NCI-H748 (cell line): ENCODE measurements at regions not wholly inside any gene's neighbourhood (a gene's known extent, or its start where the extent isn't known, plus 50 kb on each side); places are given as distances from the start of the nearest gene placed in this dataset.
A peak's percentile ranks its signal among the peaks of the same experiment; 100 is the strongest.

Experiments
- DNase-seq: peaks from one replicate; lab custom pipeline; 2025; ENCODE audit not compliant: unreplicated experiment; lab: John Stamatoyannopoulos, UW

- DNase-seq = no peak
Measured at GRCh38 chr4:171181090-171181489, 632.1 kb upstream of the GALNTL6 start.

DNA sequence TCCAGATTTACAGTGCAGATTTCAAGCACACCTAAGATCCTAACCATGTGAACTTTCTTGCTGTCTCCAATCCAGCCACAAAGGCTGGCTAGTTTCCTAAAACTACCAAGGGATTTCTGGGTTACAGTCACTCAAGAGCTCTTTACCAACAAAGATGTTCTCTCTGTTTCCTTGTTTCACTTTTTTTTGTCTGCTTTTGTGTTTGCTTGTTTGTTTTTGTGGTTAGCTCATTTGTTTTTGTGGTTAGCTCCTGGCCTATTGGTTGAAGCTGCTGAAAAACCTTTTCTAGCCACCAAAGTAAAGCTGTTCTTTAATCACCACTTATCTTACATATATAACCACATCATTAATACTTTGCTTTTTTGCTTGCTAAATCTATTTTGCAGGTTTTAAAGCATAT is 642.5 kb upstream of the GALNTL6 start:
- DNase-seq = no peak

DNA sequence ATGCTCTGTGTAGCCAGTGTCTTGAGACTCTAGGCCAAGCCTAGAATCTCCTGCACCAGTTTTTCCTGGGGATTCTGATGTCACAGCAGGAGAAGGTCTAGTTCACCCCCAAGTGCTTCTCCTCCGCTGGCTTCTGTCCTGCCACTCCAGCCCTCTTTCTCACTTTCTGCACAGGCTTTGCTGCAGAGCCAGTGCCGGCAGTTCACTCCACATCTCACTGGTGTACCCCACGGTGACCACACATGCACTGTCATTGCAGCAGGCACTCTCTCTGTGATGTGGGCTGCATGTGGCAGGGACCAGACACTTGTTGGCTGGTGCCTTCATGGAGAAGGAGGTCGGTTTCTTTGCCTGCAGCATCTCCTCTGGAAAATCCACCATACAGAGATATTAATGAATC is 643.8 kb upstream of the GALNTL6 start:
- DNase-seq = no peak

DNA sequence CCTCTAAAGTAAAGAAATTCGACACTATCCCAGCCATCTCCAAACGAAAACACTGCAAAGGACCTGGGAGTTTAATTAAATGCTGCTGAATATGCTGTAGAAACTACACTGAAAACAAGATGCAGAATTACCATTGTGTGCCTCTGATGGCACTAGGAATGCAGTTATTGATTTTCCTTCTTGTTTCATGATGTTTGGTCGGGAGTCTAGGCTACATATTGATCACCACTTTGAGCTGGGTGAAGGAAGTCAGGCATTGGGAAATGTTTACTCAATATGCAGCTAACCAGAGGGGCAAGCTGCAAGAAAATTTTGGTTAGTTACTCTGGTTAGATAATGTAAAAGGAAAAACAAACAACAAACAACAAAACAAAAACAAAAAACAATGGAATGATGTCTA is 650.7 kb upstream of the GALNTL6 start:
- no peak for DNase-seq

GRCh38 chr4:171157462-171158082 is 655.6 kb upstream of the GALNTL6 start:
- no peak for DNase-seq

GRCh38 chr4:171142639-171143038 is 670.6 kb upstream of the GALNTL6 start:
- DNase-seq = no peak

GRCh38 chr4:171142045-171142444 is 671.2 kb upstream of the GALNTL6 start:
- no peak for DNase-seq

GRCh38 chr4:171130256-171130801 is 682.9 kb upstream of the GALNTL6 start:
- no peak for DNase-seq

DNA sequence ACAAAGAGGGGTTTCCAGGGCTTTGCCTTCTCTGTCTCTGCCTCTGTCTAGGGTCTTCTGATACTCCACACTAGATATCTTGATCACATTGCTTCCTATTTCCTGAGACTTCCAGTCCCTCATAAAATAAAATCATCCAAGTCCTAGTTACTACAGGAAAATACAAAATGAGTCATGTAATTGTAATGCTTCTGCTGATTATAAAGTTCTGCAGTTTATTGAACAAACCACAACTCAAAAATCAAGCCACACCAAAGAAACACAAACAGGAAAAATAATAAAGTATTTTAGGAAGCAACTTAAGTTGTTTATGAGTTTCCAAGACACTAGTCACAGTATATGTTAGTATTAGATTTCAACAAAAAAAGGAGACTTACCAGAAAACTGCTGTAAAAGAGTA is 695.1 kb upstream of the GALNTL6 start:
- no peak for DNase-seq

DNA sequence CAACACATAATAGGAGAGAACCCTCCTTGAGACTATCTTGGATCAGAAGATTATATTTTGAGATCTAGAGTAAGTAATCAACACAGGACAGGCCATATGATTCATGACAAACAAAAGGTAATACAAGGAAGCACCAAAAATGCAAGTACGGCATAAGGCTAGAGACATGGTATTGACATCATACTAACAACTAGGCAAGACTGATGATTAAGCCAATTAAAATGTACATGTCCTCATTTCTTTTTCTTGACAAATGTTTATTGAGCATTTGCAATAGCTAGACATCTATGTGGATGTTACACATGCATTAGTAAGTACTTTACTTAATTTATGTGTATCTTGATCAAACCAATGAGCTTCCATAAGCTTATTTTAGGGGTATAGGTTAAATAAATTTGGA is 695.7 kb upstream of the GALNTL6 start:
- DNase-seq = no peak

DNA sequence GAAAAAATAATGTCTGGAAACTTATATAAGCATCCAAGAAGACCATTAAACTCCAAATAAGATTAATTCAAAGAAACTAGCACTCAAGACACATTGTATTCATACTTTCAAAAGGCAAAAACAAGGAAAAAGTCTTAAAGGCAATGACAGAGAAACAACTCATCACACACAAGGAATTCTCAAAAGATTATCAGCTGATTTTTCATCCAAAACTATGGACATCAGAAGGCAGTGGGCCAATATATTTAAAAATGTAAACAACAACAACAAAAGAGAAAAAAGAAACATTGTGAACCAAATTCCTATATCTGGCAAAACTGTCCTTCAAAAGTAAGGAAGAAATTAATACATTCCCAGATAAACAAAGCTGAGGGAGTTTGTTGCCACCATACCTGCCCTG is 711.4 kb upstream of the GALNTL6 start:
- no peak for DNase-seq

GRCh38 chr4:171087089-171087488 is 726.1 kb upstream of the GALNTL6 start:
- DNase-seq = no peak

DNA sequence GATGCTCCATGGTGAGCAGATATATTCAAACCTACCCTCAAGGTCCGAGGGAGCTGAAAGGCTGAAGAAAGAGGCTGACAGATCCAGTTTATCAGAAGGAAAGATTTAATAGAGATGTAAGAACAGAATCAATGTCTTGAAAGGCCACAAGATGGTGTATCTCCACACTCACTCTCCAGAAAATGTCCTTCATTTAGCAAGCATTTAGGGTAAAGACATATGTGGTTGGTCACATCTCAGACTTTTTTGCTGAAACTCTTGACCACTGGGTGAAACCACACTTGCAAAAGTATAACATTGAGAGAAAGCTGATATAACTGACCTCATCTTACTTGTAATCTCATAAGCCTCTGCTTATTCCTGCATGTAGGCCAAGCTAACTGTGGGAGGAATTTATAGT is 745.8 kb upstream of the GALNTL6 start:
- DNase-seq = no peak

- no peak for DNase-seq
Measured at GRCh38 chr4:171049380-171049779, 763.8 kb upstream of the GALNTL6 start.

- DNase-seq = no peak
Measured at GRCh38 chr4:171042989-171043524, 770.1 kb upstream of the GALNTL6 start.

DNA sequence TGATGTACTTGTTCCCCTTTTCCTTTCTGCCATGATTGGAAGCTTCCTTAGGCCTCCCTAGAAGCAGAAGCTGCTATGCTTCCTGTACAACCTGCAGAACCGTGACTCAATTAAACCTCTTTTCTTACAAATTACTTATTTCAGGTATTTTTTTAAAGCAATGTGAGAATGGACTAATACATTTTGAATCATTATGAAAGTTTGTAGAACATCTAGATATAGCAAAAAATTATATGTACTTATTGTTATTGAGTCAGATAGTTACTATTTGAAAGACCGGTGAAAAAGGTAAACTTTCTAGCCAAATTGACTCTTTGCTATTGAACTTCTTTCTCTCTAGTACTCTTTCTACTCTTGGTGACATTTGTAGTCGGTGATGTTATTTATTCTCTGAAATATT is 777.3 kb upstream of the GALNTL6 start:
- DNase-seq = no peak

DNA sequence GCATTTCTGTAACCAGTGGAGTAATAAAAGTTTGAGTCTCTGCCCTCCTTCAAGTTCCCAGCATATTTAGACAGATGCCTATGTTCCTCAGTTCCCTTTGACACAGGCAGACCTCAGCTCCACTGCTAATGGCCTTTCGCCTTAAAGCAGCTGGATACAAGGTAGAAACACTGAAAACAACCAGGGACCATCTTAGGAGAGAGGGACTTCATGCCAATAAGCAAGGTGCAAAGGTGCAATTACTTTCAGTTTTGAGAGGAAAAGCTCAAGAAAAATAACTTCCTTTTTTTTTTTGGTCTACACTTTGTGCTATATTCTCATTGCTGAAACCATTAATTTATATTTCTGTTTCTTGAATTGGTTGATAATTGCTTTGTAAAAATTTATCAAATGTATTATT is 781.9 kb upstream of the GALNTL6 start:
- no peak for DNase-seq

DNA sequence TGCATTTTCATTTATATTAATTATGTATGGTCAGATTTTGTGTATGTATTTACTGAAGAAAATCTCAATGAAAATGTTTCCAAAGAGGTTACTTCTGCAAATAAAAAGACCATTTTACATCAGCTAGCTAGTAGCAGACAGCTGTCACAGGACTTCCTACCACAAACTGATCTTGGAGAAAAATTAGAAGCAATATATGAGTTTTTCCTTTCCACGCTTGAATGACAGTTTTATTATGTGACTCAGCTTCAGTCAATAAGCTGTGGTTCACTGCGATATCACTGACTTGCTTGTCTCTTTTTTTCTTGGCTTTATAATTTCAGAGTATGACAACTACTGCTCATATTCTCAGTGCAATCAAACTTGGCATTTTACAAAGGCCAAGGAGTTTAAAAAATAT is 787.4 kb upstream of the GALNTL6 start:
- no peak for DNase-seq

- no peak for DNase-seq
Measured at GRCh38 chr4:171025343-171025742, 787.9 kb upstream of the GALNTL6 start.

DNA sequence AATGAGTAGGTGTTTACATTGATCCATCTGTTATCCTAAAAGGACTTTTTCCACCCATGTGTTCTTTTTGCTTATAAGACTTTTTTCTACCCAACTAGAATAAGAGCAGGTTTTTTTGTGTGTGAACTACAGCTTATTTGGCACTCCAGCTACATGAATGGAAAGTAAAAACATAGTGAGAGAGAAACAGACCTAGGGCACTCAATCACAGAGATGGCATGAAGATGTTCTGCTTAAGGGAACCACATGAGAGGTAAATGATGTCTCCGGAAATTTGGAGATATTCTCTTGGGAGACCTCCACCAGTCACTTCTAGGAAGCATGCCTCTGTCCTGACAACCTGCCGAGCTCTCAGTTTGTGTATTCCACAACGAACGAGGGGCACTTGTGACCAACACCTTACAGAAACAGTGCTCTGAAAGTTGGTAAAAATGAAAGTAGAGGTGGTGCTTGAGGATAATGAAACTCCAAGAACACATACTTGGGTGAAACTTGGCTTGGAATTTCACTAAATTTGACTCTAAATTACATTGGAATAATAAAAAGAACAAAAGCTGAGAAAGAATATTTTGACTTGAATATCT is 788.4 kb upstream of the GALNTL6 start:
- DNase-seq = no peak

DNA sequence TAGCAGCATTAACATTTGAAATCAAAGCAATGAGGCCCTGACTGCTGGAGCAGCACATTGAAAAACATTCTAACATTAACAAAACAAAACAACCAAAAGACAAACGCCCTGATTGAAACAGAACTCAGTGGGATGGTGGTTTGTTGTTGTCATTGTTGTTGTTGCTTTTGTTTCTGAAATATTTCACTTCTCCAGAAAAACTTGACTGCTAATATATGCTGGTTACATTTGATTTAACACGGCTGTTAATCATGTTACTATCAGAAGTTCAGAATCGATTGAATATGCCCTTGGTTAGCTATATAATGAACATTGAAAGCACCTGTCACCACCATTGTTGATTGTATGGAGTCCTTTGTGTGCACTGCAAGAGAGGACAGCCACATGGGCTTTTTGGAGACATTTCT is 790.4 kb upstream of the GALNTL6 start:
- no peak for DNase-seq

GRCh38 chr4:171017593-171017992 is 795.6 kb upstream of the GALNTL6 start:
- DNase-seq = peak; percentile 2

DNA sequence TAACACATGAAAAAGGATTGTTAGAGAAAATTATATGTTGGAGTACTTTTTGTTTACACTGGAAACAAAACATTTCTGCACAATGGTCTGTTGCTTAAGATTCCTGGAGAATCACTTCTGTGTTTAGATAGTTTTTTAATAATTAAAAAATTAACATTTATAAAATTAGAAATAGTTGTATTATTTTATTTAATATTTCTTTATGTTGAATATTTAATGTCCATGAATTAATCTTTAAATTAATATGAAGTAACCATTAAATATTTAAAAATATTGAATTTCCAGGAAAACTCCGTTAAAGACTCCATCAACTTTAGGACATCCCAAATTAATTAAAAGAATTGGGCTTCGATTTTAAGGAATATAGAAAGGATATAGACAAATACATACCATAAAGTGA is 797.1 kb upstream of the GALNTL6 start:
- DNase-seq = no peak
